MM.1S (cell line): ENCODE measurements at regions not wholly inside any gene's neighbourhood (a gene's known extent, or its start where the extent isn't known, plus 50 kb on each side); places are given as distances from the start of the nearest gene placed in this dataset.

Experiments
- EZH2 ChIP-seq: fragments of 300-600 bp; sonication (generic); optimal IDR thresholded peaks from 2 replicates; pipeline ENCODE3; 2017; ENCODE audit warnings: low read depth, mild to moderate bottlenecking, antibody characterized with exemption, low read length, mixed read lengths
- EZH2phosphoT487 ChIP-seq: fragments of 300-600 bp; sonication (generic); IDR thresholded peaks from 2 replicates; pipeline ENCODE4 v1.6.1; 2018; ENCODE audit warnings: antibody characterized with exemption, low read length
- TF ChIP-seq, protein P1 (sequence below): fragments of 300-600 bp; sonication (generic); IDR thresholded peaks from 2 replicates; pipeline ENCODE4 v1.5.1; 2016; ENCODE audit warnings: antibody characterized with exemption, low read length, mixed read lengths

- TF ChIP-seq, protein P1, sequence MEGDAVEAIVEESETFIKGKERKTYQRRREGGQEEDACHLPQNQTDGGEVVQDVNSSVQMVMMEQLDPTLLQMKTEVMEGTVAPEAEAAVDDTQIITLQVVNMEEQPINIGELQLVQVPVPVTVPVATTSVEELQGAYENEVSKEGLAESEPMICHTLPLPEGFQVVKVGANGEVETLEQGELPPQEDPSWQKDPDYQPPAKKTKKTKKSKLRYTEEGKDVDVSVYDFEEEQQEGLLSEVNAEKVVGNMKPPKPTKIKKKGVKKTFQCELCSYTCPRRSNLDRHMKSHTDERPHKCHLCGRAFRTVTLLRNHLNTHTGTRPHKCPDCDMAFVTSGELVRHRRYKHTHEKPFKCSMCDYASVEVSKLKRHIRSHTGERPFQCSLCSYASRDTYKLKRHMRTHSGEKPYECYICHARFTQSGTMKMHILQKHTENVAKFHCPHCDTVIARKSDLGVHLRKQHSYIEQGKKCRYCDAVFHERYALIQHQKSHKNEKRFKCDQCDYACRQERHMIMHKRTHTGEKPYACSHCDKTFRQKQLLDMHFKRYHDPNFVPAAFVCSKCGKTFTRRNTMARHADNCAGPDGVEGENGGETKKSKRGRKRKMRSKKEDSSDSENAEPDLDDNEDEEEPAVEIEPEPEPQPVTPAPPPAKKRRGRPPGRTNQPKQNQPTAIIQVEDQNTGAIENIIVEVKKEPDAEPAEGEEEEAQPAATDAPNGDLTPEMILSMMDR, result no peak
- no peak for TF ChIP-seq EZH2
- TF ChIP-seq EZH2phosphoT487, result no peak
These were observed 217.5 kb upstream of the CNTNAP4 start for GRCh38 chr16:76059701-76060100.
